ENCODE measurements at regions not wholly inside any gene's neighbourhood (a gene's known extent, or its start where the extent isn't known, plus 50 kb on each side); places are given as distances from the start of the nearest gene placed in this dataset.

- TF ChIP-seq ZNF70 (CRISPR knock-in tag; IDR thresholded peaks at IDR 0.05) (no peak), ZC3H10 (CRISPR knock-in tag; IDR thresholded peaks at IDR 0.05) (no peak), CSDC2 (CRISPR knock-in tag; IDR thresholded peaks at IDR 0.05) (no peak), PATZ1 (CRISPR knock-in tag; IDR thresholded peaks at IDR 0.05; ENCODE audit: borderline replicate concordance) (no peak), CREB5 (CRISPR knock-in tag; IDR thresholded peaks at IDR 0.05; ENCODE audit: low read depth) (no peak), ZNF565 (CRISPR knock-in tag; conservative IDR thresholded peaks at IDR 0.05; ENCODE audit: low read depth) (no peak), ZFP3 (CRISPR knock-in tag; IDR thresholded peaks at IDR 0.05) (no peak), ZFP30 (CRISPR knock-in tag; IDR thresholded peaks at IDR 0.05) (no peak)
Observed at GRCh38 chr16:51267681-51268080, 116.6 kb upstream of the SALL1 start.
